H1 (cell line): ENCODE measurements at regions not wholly inside any gene's neighbourhood (a gene's known extent, or its start where the extent isn't known, plus 50 kb on each side); places are given as distances from the start of the nearest gene placed in this dataset.

ENCODE experiments used
- CTCF ChIP-seq, 3 experiments: IDR thresholded peaks; 1 replicate in 2 of 3; 2 replicates in 1 of 3; pipeline versions ENCODE4 v1.5.1 to v1.6.1; 2011; ENCODE audit warnings: low read length in 3 of 3, mild to moderate bottlenecking in 3 of 3, inconsistent platforms in 2 of 3, low read depth in 1 of 3, moderate library complexity in 1 of 3; ENCODE audit not compliant: insufficient read depth in 1 of 3; ENCODE audit errors: control extremely low read depth in 1 of 3
- EP300 ChIP-seq, 2 experiments: IDR thresholded peaks; 1 replicate in 1 of 2; 2 replicates in 1 of 2; pipeline ENCODE4 v1.6.1; 2011 to 2012; ENCODE audit warnings: low read depth in 2 of 2, low read length in 2 of 2, mild to moderate bottlenecking in 2 of 2, borderline replicate concordance in 1 of 2, inconsistent platforms in 1 of 2, moderate library complexity in 1 of 2
- MAX ChIP-seq: IDR thresholded peaks from 2 replicates; pipeline ENCODE4 v1.6.1; 2012; ENCODE audit warnings: inconsistent platforms
- POLR2A ChIP-seq, 2 experiments: IDR thresholded peaks; 1 replicate in 1 of 2; 2 replicates in 1 of 2; pipeline ENCODE4 v1.6.1; 2011; ENCODE audit warnings: low read depth in 2 of 2, low read length in 2 of 2, mild to moderate bottlenecking in 2 of 2; ENCODE audit errors: control extremely low read depth in 1 of 2
- POLR2AphosphoS5 ChIP-seq: IDR thresholded peaks from 2 replicates; pipeline ENCODE4 v1.6.1; 2011; ENCODE audit warnings: low read depth, low read length
- RNF2 ChIP-seq: fragments of 200-900, 300-1000 bp; sonication (generic); IDR thresholded peaks from 2 replicates; pipeline ENCODE4 v1.7.1; 2016; ENCODE audit warnings: borderline replicate concordance, low read depth, mild to moderate bottlenecking, antibody characterized with exemption, low read length; ENCODE audit not compliant: poor library complexity, severe bottlenecking; ENCODE audit errors: missing control alignments
- USF2 ChIP-seq: IDR thresholded peaks from 2 replicates; pipeline ENCODE4 v1.6.1; 2011; ENCODE audit warnings: low read length, improper control_type of control experiment

- no peak for TF ChIP-seq USF2
- peak in 2 of 3 experiments; percentile 76 to 90; a peak in 3 of 4 replicates for TF ChIP-seq CTCF (IDR thresholded peaks at IDR 0.05; ENCODE audit: control extremely low read depth in 1 of 3, insufficient read depth in 1 of 3, low read depth in 1 of 3, low read length in 3 of 3)
- no peak for TF ChIP-seq POLR2AphosphoS5
- TF ChIP-seq RNF2, result no peak
- no peak for TF ChIP-seq MAX
- TF ChIP-seq POLR2A (IDR thresholded peaks at IDR 0.05; ENCODE audit: control extremely low read depth in 1 of 2, low read depth in 2 of 2, low read length in 2 of 2), result no peak
- no peak for TF ChIP-seq EP300 (IDR thresholded peaks at IDR 0.05; ENCODE audit: borderline replicate concordance in 1 of 2, low read depth in 2 of 2, low read length in 2 of 2)
These were observed 49.6 kb upstream of the ITSN2 start for GRCh38 chr2:24409700-24410556.
